K562 (cell line): ENCODE measurements at regions not wholly inside any gene's neighbourhood (a gene's known extent, or its start where the extent isn't known, plus 50 kb on each side); places are given as distances from the start of the nearest gene placed in this dataset.

Experiments
- ATAC-seq: fragments of 200-7000 bp; cut with Tn5 transposase; 3 replicates; pipeline ENCODE4 v1.9.1; 2020; ENCODE audit warnings: moderate library complexity
- BruUV-seq: library from RNA; stranded (reverse); fragments of 400-500 nt; replicated peaks from 2 replicates; lab custom pipeline; 2021; lab: Mats Ljungman, UMichigan
- CTCF ChIA-PET: fragments of 300-600 bp; formaldehyde crosslinking; extraction: SDS; loops from one replicate; lab custom pipeline; 2021; ENCODE audit warnings: low intra/inter-chr PET ratio; lab: Yijun Ruan, JAX
- POLR2A ChIA-PET: fragments of 300-600, 350-650 bp; sonication (Branson Sonifier 250); formaldehyde crosslinking; extraction: SDS; loops from one replicate; lab custom pipeline; 2021; ENCODE audit warnings: antibody characterized with exemption, inconsistent platforms; lab: Yijun Ruan, JAX
- DNase-seq, 4 experiments: peaks; one replicate each; pipeline versions ENCODE4 v3.0.0 to v3.0.0-alpha.2; 2011 to 2018; ENCODE audit warnings: low spot score in 3 of 4, mixed read lengths in 3 of 4; ENCODE audit errors: extremely low read depth in 1 of 4
- FAIRE-seq: peaks from 2 replicates; lab custom pipeline; 2011; peaks lifted over from hg19 to GRCh38; lab: Jason Lieb, UNC
- H2AFZ ChIP-seq: 2 replicates; pipeline ENCODE4 v1.6.0; 2011; ENCODE audit warnings: low read depth, low read length, control low read depth, inconsistent platforms
- H3K27ac ChIP-seq: fragments of 200-600 bp; 3 replicates; pipeline ENCODE4 v1.8.0; 2011; ENCODE audit warnings: low read depth, mild to moderate bottlenecking, control low read depth, inconsistent platforms, low read length, moderate library complexity, mixed read lengths; ENCODE audit errors: extremely low read depth
- H3K27me3 ChIP-seq, 2 experiments: fragments of 300-600 bp in 1 of 2; 2 replicates in 1 of 2; 3 replicates in 1 of 2; pipeline versions ENCODE4 v1.6.0 to v1.8.0; 2011; ENCODE audit warnings: inconsistent platforms in 2 of 2, low read length in 2 of 2, mild to moderate bottlenecking in 1 of 2, mixed read lengths in 1 of 2, moderate library complexity in 1 of 2; ENCODE audit not compliant: control insufficient read depth in 2 of 2, insufficient read depth in 2 of 2
- H3K36me3 ChIP-seq: fragments of 300-600 bp; 3 replicates; pipeline ENCODE4 v1.8.0; 2011; ENCODE audit warnings: mild to moderate bottlenecking, low read length, inconsistent platforms; ENCODE audit not compliant: control insufficient read depth, insufficient read depth
- H3K4me1 ChIP-seq, 2 experiments: fragments of 200-600 bp in 1 of 2; replicated peaks in 1 of 2; 2 replicates in 1 of 2; 3 replicates in 1 of 2; pipeline versions ENCODE4 v1.5.1 to v1.8.0; 2011; ENCODE audit warnings: inconsistent platforms in 2 of 2, low read length in 2 of 2, mild to moderate bottlenecking in 1 of 2, mixed read lengths in 1 of 2, moderate library complexity in 1 of 2; ENCODE audit not compliant: control insufficient read depth in 2 of 2, insufficient read depth in 2 of 2
- H3K4me2 ChIP-seq: 2 replicates; pipeline ENCODE4 v1.6.1; 2011; ENCODE audit warnings: low read length, control low read depth, inconsistent platforms, mixed read lengths; ENCODE audit not compliant: insufficient read depth
- H3K4me3 ChIP-seq: fragments of 200-600 bp; sonication (generic), shearing (Covaris generic); 2 replicates; pipeline ENCODE4 v1.5.1; 2016; ENCODE audit warnings: control low read depth, inconsistent platforms
- H3K79me2 ChIP-seq: fragments of 200-600 bp; 3 replicates; pipeline ENCODE4 v1.8.0; 2011; ENCODE audit warnings: low read length, inconsistent platforms; ENCODE audit not compliant: control insufficient read depth, insufficient read depth
- H3K9ac ChIP-seq, 2 experiments: 2 replicates each; pipeline versions ENCODE4 v1.6.0 to v1.6.1; 2011; ENCODE audit warnings: low read depth in 2 of 2, low read length in 2 of 2, control low read depth in 1 of 2, inconsistent platforms in 1 of 2, mild to moderate bottlenecking in 1 of 2, mixed read lengths in 1 of 2; ENCODE audit not compliant: insufficient read depth in 1 of 2
- H3K9me1 ChIP-seq: one replicate; pipeline ENCODE4 v1.6.0; 2011; ENCODE audit warnings: inconsistent platforms, mild to moderate bottlenecking, low read length, moderate library complexity; ENCODE audit not compliant: control insufficient read depth, insufficient read depth
- H3K9me3 ChIP-seq: replicated peaks from 2 replicates; pipeline ENCODE4 v1.5.1; 2011; ENCODE audit warnings: low read depth, low read length, inconsistent platforms; ENCODE audit not compliant: control insufficient read depth, insufficient read depth
- H4K20me1 ChIP-seq: replicated peaks from 2 replicates; pipeline ENCODE4 v1.6.1; 2011; ENCODE audit warnings: low read length, inconsistent platforms, mixed read lengths; ENCODE audit not compliant: control insufficient read depth, insufficient read depth
- BRF2 ChIP-seq: IDR thresholded peaks from 3 replicates; pipeline ENCODE4 v1.6.1; 2011; ENCODE audit warnings: borderline replicate concordance, mild to moderate bottlenecking; ENCODE audit not compliant: insufficient read length, insufficient read depth
- CEBPZ ChIP-seq: fragments of 150-350 bp; IDR thresholded peaks from 2 replicates; pipeline ENCODE4 v1.6.1; 2014; ENCODE audit warnings: low read depth, mild to moderate bottlenecking, low read length, borderline replicate concordance
- WGBS: fragments of 100-300 bp; shearing (Covaris generic); methylation state at CpG from one replicate; pipeline ENCODE4 v1.1.6; 2016; ENCODE audit warnings: low coverage, mixed read lengths; ENCODE audit not compliant: insufficient coverage; ENCODE audit errors: missing lambda C conversion rate; 5-methylcytosine and 5-hydroxymethylcytosine counted together
- in situ Hi-C: fragments of 300-500 bp; cut with MboI; formaldehyde crosslinking; loops from 4 replicates; pipeline ENCODE4 v1.15.0; 2018; ENCODE audit warnings: inconsistent platforms, mixed read lengths
- intact Hi-C: fragments of 100-400 bp; cut with micrococcal nuclease; formaldehyde crosslinking; loops from 2 replicates; pipeline ENCODE4 v1.14.2; 2022

- TF ChIP-seq BRF2 (no peak), CEBPZ (no peak)
- in situ Hi-C loops (no loop called here), intact Hi-C loops (no loop called here)
- POLR2A ChIA-PET, result no interaction called here
- peaks cover 3 to 5% of the 10 kb centered on the region in 2 experiments; a peak in 2 of 5 replicates for H3K27me3 ChIP-seq
- H3K9ac ChIP-seq, result no peak overlapping the region
- no peaks in the 10 kb centered on the region for H3K79me2 ChIP-seq
- no peak overlapping the region for H3K4me2 ChIP-seq
- H3K4me3 ChIP-seq, result no peak overlapping the region
- H4K20me1 ChIP-seq, result no peaks in the 10 kb centered on the region
- no peak overlapping the region for H3K27ac ChIP-seq
- H3K9me3 ChIP-seq, result no peaks in the 10 kb centered on the region
- DNase-seq (no peak), ATAC-seq (no peak), FAIRE-seq (no peak)
- H3K9me1 ChIP-seq, result no peaks in the 10 kb centered on the region
- H3K36me3 ChIP-seq, result no peaks in the 10 kb centered on the region
- no TSS peak for BruUV-seq
- no peak overlapping the region for H2AFZ ChIP-seq
- WGBS, result under 1% methylated on average over 9 of the region's 9 CpGs
- CTCF ChIA-PET, result no interaction called here
- peaks cover 0 to 2% of the 10 kb centered on the region in 2 experiments; a peak in 1 of 5 replicates for H3K4me1 ChIP-seq
These were observed 154.9 kb downstream of the TENT4A start for GRCh38 chr5:6868171-6868570.
